Muscle of leg (tissue), 3 donors: ENCODE measurements at regions not wholly inside any gene's neighbourhood (a gene's known extent, or its start where the extent isn't known, plus 50 kb on each side); places are given as distances from the start of the nearest gene placed in this dataset.

Experiments
- DNase-seq: peaks from one replicate; pipeline ENCODE4 v3.0.0; 2013
- H3K27ac ChIP-seq: one replicate; pipeline ENCODE4 v1.5.1; 2013; ENCODE audit warnings: mild to moderate bottlenecking, low read length, control low read depth
- H3K27me3 ChIP-seq: one replicate; pipeline ENCODE4 v1.6.1; 2013; ENCODE audit warnings: low read length; ENCODE audit not compliant: control insufficient read depth, insufficient read depth
- H3K36me3 ChIP-seq: one replicate; pipeline ENCODE4 v1.6.1; 2013; ENCODE audit warnings: low read length; ENCODE audit not compliant: control insufficient read depth, insufficient read depth
- H3K4me1 ChIP-seq: one replicate; pipeline ENCODE4 v1.6.1; 2013; ENCODE audit warnings: low read length; ENCODE audit not compliant: control insufficient read depth, insufficient read depth
- H3K4me3 ChIP-seq: one replicate; pipeline ENCODE4 v1.5.1; 2013; ENCODE audit warnings: low read length, control low read depth
- H3K9me3 ChIP-seq: replicated peaks from 2 replicates; pipeline ENCODE4 v1.6.1; 2013; ENCODE audit warnings: low read depth, low read length; ENCODE audit not compliant: control insufficient read depth
- WGBS: methylation state at CpG from one replicate; pipeline ENCODE4 v1.1.5; 2013; ENCODE audit warnings: missing lambda C conversion rate; ENCODE audit not compliant: insufficient coverage; 5-methylcytosine and 5-hydroxymethylcytosine counted together

DNA sequence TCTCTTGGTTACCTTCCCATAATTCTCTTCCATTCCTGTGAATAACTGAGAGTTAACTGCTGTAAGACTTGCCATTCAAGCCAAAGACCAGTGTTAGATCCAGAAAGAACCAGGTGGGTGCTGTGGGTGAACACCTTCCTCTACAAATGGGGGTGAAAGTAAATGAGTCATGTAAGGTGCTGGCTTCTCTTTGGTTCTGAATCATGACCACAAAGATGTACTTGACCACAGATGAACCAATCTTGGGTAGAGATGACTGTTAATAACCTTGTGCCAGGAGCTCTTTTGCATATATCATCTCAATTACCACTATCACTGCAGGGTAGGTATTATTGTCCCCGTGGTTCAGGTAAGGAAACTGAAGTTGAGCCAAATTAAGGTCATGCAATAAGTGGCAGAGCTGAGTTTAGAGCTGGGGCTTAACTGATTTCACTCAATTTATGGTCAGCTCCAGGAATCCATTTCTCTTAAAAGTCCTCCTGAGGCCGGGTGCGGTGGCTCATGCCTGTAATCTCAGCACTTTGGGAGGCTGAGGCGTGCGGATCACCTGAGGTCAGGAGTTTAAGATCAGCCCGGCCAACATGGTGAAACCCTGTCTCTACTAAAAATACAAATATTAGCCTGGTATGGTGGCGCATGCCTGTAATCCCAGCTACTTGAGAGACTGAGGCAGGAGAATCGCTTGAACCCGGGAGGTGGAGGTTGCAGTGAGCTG, 244.9 kb upstream of the CXCR4 start:
- WGBS = 95% methylated on average over 4 of the region's 9 CpGs
- no peak overlapping the region for H3K27ac ChIP-seq

DNA sequence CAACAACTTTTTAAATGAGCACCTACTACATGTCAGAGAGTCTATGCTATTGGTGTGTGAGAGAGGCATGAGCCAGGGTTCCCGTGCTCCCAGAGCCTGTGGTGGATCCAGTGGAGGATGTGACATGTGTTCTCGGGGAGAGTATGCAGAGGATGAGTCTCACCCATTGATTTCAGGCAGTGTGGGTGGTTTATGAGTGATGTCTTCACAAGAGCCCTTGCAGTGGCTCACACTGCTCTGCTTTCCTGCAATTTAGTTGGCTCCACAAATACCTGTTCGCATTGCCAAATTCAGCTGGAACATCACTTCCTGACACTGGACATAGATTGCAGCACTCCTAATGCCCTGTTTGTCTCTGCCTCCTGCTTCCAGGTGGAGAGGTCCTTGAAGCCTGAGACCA, 243.6 kb upstream of the CXCR4 start:
- Histone ChIP-seq H3K4me1 (no peaks in the 10 kb centered on the region), H3K9me3 (no peaks in the 10 kb centered on the region), H3K4me3 (no peak overlapping the region), H3K36me3 (no peaks in the 10 kb centered on the region), H3K27me3 (peaks cover 2% of the 10 kb centered on the region), H3K27ac (no peak overlapping the region)
- 100% methylated on average over 2 of the region's 3 CpGs for WGBS
- no peak for DNase-seq

More for the DNA sequence above, 244.9 kb upstream of the CXCR4 start:
- DNase-seq = no peak
- H3K9me3 ChIP-seq = peaks cover 2% of the 10 kb centered on the region
- H3K4me3 ChIP-seq = no peak overlapping the region
- peaks cover 2% of the 10 kb centered on the region for H3K27me3 ChIP-seq
- no peaks in the 10 kb centered on the region for H3K36me3 ChIP-seq
- no peaks in the 10 kb centered on the region for H3K4me1 ChIP-seq

DNA sequence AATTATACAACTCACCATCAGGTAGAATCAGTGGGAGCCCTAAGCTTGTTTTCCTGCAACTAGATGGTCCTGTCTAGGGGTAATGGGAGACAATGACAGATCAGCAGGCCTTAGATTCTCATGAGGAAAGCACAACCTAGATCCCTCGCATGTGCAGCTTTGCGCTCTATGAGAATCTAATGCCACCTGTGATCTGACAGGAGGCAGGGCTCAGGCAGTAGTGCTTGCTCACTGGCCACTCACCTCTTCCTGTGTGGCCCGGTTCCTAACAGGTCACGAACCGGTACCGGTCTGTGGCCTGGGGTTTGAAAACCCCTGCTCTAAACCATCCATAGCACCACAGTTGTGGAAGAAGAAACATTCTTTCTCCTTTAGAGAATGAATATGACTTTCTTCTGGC, 242.8 kb upstream of the CXCR4 start:
- H3K4me1 ChIP-seq = no peaks in the 10 kb centered on the region
- peaks cover 2% of the 10 kb centered on the region for H3K27me3 ChIP-seq
- no peaks in the 10 kb centered on the region for H3K36me3 ChIP-seq
- DNase-seq = no peak
- no peaks in the 10 kb centered on the region for H3K9me3 ChIP-seq
- 100% methylated on average over 2 of the region's 6 CpGs for WGBS
- H3K4me3 ChIP-seq = no peak overlapping the region
- no peak overlapping the region for H3K27ac ChIP-seq

DNA sequence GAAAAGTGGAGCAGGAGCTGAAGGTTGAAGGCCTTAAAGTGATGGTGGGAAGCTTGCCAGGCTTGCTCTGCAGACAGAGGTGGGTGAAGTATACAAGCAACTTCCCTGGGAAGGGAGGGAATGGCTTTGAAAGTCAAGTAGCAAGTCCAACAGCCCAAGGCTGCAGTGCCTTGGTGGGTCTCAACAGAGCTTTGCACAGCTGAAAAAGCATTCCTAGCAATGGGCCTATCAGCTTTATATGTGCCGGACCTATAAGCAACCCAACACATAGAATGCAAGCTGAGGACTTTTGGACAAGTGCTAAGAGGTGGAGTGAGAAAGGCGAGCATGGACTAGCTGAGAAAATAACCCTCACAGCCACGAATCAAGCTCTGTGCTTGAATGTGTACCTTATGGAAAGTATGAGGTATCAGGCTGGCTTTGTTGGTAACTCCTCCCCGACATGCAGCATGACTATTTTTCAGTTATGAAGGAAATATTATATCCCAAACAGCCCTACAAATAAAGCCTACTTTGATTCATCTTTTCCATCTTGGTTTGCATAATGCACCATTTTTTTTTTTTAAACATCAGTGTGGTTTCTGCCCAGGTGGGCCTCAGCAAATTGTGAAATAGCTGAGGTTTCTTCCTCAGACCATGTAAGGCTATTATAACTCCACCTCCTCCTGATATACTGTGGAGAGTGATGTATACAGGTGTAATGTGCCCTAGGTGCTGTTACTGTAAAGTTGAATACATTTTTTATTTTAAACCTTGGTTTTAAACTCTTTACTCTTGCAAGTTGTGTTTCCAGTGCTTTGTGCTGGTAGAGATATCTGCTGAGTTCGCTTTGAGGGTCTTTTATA, 241.4 kb upstream of the CXCR4 start:
- no peak for DNase-seq
- Histone ChIP-seq H3K27me3 (peaks cover 2% of the 10 kb centered on the region), H3K27ac (no peak overlapping the region), H3K9me3 (no peaks in the 10 kb centered on the region), H3K4me3 (no peak overlapping the region), H3K36me3 (no peaks in the 10 kb centered on the region), H3K4me1 (no peaks in the 10 kb centered on the region)
- no CpG with 5 or more reads among the region's 5 CpGs for WGBS

DNA sequence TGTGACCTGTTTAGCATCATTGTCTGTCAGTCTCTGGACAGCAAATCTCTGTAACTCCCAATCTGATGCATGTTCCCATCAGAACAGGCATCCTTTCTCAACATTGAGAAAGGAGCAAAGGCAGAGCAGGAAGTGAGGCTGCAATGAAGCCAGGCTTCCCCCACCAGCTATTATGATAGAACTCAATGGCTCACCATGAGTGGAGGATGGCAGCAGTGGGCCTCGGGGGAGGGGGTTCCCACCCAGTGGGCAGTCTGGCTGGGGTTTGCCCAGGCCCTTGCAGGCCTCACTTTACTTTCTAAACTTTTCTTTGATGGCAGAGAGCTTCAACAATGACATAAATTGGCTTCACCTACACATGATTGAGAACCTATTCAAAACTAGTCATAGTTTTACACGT, 240.6 kb upstream of the CXCR4 start:
- no peak for DNase-seq
- no peak overlapping the region for H3K4me3 ChIP-seq
- no peaks in the 10 kb centered on the region for H3K4me1 ChIP-seq
- WGBS = 83% methylated on average over 1 of the region's 2 CpGs
- H3K9me3 ChIP-seq = no peaks in the 10 kb centered on the region
- H3K27me3 ChIP-seq = peaks cover 2% of the 10 kb centered on the region
- no peaks in the 10 kb centered on the region for H3K36me3 ChIP-seq
- no peak overlapping the region for H3K27ac ChIP-seq

DNA sequence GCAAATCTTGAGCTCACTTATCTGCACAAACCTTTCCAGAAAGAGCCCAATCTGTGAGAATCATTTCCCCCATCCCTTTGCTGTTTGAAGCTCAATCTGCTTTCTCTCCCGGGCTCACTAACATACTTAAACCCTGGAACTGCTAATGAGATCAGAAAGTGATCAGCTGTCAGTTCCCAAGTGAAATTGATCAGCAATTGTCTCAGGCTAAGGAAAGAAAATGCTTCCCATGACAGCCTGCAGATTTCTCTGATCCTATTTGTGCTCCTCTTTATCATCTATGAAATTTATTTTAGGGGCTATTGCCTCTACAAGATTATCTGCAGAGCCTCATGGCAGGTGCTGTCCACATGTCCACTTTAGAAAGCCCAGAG, 239.0 kb upstream of the CXCR4 start:
- H3K27me3 ChIP-seq = peaks cover 2% of the 10 kb centered on the region
- H3K4me3 ChIP-seq = no peak overlapping the region
- no peak overlapping the region for H3K27ac ChIP-seq
- no peaks in the 10 kb centered on the region for H3K36me3 ChIP-seq
- WGBS = 22% methylated on average over 1 of the region's 1 CpG
- DNase-seq = no peak
- no peaks in the 10 kb centered on the region for H3K9me3 ChIP-seq
- no peaks in the 10 kb centered on the region for H3K4me1 ChIP-seq

DNA sequence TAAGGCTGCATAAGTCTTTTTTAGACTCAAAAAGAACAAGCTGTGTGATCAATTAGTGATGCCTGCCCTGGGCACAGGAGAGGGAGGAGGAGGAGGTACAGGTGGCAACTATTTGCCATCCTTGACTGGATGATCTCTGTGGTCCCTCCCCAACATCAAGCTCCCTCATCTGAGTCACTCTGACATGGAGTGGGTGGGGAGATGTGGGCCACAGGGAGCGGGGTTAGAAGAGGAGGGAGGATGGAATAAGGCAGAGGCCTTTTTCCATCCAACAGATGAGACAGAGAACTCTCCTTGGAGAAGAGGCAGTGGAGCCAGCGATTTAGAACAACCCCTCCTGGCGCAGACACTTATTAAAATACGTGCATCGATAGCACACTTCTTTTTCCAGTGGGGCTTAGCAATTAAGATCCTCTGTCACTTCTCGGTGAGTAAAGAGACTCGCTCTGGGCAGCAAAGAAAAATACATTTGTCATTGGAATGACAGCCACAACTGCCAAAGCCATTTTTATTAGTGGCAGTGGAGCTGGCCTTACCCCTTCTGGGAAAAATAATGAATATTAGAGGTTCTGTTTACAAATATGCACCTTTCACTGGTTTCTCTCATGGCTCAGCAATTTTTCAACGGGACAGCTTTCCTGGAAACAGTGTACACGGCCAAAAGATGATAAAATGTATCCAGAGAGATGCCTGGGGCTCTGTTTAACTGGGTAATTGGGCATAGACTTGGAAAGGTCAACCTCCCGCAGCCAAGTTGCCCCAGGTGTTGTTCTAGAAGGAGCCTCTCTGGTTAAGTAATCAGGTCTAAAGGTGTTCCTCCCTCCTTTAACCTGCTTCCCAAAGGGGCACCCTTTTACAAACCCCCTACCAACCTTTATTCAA, 238.4 kb upstream of the CXCR4 start:
- H3K27me3 ChIP-seq = peaks cover under 1% of the 10 kb centered on the region
- 20% methylated on average over 1 of the region's 10 CpGs for WGBS
- H3K36me3 ChIP-seq = no peaks in the 10 kb centered on the region
- H3K4me1 ChIP-seq = no peaks in the 10 kb centered on the region
- DNase-seq = no peak
- H3K4me3 ChIP-seq = no peak overlapping the region
- H3K9me3 ChIP-seq = no peaks in the 10 kb centered on the region
- H3K27ac ChIP-seq = no peak overlapping the region

DNA sequence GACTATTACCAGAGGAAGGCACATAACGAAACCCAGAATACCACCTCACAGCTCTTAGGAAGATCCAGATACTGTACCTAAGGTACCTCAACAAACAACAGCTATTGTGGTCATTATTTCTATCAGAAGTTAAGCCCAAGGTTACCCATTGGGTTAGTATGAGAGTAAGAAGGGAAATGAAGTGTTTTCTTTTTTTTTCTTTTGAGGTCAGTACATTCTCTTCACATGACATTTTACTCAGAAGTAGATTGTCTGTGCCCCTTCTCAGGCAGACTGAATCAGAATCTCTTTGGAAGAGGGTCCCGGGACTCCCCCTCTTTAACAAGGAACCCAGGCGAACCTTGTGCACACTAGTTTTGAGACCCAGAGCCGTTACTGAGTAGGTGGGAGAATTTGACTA, 233.7 kb upstream of the CXCR4 start:
- no CpG with 5 or more reads among the region's 4 CpGs for WGBS
- Histone ChIP-seq H3K9me3 (no peaks in the 10 kb centered on the region), H3K27me3 (no peaks in the 10 kb centered on the region), H3K4me1 (no peaks in the 10 kb centered on the region), H3K4me3 (no peak overlapping the region), H3K27ac (no peak overlapping the region), H3K36me3 (no peaks in the 10 kb centered on the region)
- DNase-seq = no peak

DNA sequence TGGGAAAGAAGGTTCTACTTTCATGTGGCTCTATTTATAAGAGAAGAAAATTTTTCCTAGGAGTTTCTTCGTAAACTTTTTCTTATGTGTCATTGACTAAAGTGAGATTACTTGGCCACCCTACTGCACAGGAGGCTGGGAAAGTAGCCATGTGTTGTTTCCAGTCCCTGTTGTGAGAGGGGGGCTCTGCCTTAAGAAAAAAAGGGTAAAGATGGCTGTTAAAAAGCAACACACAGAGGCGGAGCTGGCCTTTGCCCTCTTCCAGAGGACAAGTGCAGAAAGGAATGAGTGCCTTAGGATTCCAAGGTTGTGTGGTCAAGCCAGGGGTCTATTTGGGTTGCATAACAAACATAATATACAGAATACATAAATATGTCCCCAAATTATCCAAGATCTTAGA, 230.0 kb upstream of the CXCR4 start:
- no peak for DNase-seq
- Histone ChIP-seq H3K27ac (no peak overlapping the region), H3K9me3 (no peaks in the 10 kb centered on the region), H3K4me3 (no peak overlapping the region), H3K4me1 (no peaks in the 10 kb centered on the region), H3K36me3 (no peaks in the 10 kb centered on the region), H3K27me3 (no peaks in the 10 kb centered on the region)
- no CpG with 5 or more reads among the region's 2 CpGs for WGBS

DNA sequence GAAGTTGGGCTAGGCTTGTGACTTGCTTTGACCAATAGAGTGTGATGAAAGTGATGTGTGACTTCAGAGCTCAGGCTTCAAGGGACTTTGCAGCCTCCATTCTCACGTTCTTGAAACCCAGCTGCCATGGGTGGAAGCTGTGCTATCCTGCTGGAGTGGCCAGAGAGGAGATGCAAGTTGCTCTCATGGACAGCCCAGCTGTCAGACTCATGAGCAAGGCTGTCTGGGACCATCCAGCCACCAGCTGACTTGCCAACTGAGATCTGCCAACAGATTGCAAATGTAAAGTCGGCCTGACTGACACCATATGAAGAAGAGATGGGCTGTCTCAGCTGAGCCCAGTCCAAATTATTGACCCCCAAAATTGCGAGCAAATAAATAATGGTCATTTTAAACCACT, 226.4 kb upstream of the CXCR4 start:
- H3K27ac ChIP-seq = no peak overlapping the region
- peaks cover 4% of the 10 kb centered on the region for H3K4me1 ChIP-seq
- no peaks in the 10 kb centered on the region for H3K36me3 ChIP-seq
- DNase-seq = peak; percentile 24
- H3K4me3 ChIP-seq = no peak overlapping the region
- H3K27me3 ChIP-seq = no peaks in the 10 kb centered on the region
- no peaks in the 10 kb centered on the region for H3K9me3 ChIP-seq
- WGBS = 90% methylated on average over 2 of the region's 3 CpGs
